B cell (primary cell): ENCODE measurements at regions not wholly inside any gene's neighbourhood (a gene's known extent, or its start where the extent isn't known, plus 50 kb on each side); places are given as distances from the start of the nearest gene placed in this dataset.

Source experiments
- CTCF ChIP-seq: fragments of 200-600 bp; IDR thresholded peaks from one replicate; pipeline ENCODE4 v1.8.0; 2022; ENCODE audit warnings: antibody characterized with exemption, mild to moderate bottlenecking
- EZH2 ChIP-seq: IDR thresholded peaks from 2 replicates; pipeline ENCODE4 v1.6.1; 2012; ENCODE audit warnings: borderline replicate concordance, low read depth, mild to moderate bottlenecking, moderate library complexity, low read length; ENCODE audit not compliant: insufficient read depth, poor library complexity, severe bottlenecking

GRCh38 chr7:121777672-121778071 is 95.3 kb upstream of the PTPRZ1 start:
- TF ChIP-seq CTCF (no peak), EZH2 (no peak)
